GM19397 (cell line): ENCODE measurements at regions not wholly inside any gene's neighbourhood (a gene's known extent, or its start where the extent isn't known, plus 50 kb on each side); places are given as distances from the start of the nearest gene placed in this dataset.

Experiments used
- ATAC-seq: cut with Tn5 transposase; IDR thresholded peaks from one replicate; pipeline ENCODE4 v1.9.1; 2021; ENCODE audit warnings: mild to moderate bottlenecking, moderate library complexity; ENCODE audit not compliant: unreplicated experiment

- ATAC-seq, result no peak
Measured at GRCh38 chr5:3654515-3654914, 58.9 kb downstream of the IRX1 start.

- no peak for ATAC-seq
Measured at GRCh38 chr5:3656803-3657202, 61.2 kb downstream of the IRX1 start.

- no peak for ATAC-seq
Measured at GRCh38 chr5:3657364-3658022, 61.9 kb downstream of the IRX1 start.

GRCh38 chr5:3658929-3659328 is 63.3 kb downstream of the IRX1 start:
- no peak for ATAC-seq

- no peak for ATAC-seq
Measured at GRCh38 chr5:3659907-3660306, 64.3 kb downstream of the IRX1 start.

GRCh38 chr5:3660630-3661029 is 65.0 kb downstream of the IRX1 start:
- ATAC-seq, result no peak

GRCh38 chr5:3661755-3662296 is 66.2 kb downstream of the IRX1 start:
- no peak for ATAC-seq

- no peak for ATAC-seq
Measured at GRCh38 chr5:3662344-3662743, 66.7 kb downstream of the IRX1 start.

GRCh38 chr5:3671337-3671736 is 75.7 kb downstream of the IRX1 start:
- ATAC-seq, result no peak

GRCh38 chr5:3678801-3679200 is 83.2 kb downstream of the IRX1 start:
- ATAC-seq, result no peak

- ATAC-seq, result no peak
Measured at GRCh38 chr5:3680821-3681220, 85.2 kb downstream of the IRX1 start.

- ATAC-seq, result no peak
Measured at GRCh38 chr5:3684118-3684517, 88.5 kb downstream of the IRX1 start.

- no peak for ATAC-seq
Measured at GRCh38 chr5:3684771-3685354, 89.2 kb downstream of the IRX1 start.

- no peak for ATAC-seq
Measured at GRCh38 chr5:3694819-3695218, 99.2 kb downstream of the IRX1 start.

GRCh38 chr5:3695818-3696217 is 100.2 kb downstream of the IRX1 start:
- no peak for ATAC-seq

GRCh38 chr5:3698412-3698811 is 102.8 kb downstream of the IRX1 start:
- no peak for ATAC-seq

- ATAC-seq, result no peak
Measured at GRCh38 chr5:3701694-3702093, 106.1 kb downstream of the IRX1 start.

- no peak for ATAC-seq
Measured at GRCh38 chr5:3704661-3705060, 109.0 kb downstream of the IRX1 start.

GRCh38 chr5:3709068-3709716 is 113.6 kb downstream of the IRX1 start:
- no peak for ATAC-seq

- ATAC-seq, result no peak
Measured at GRCh38 chr5:3709717-3710348, 114.2 kb downstream of the IRX1 start.

- ATAC-seq, result no peak
Measured at GRCh38 chr5:3715062-3715461, 119.4 kb downstream of the IRX1 start.

- ATAC-seq, result no peak
Measured at GRCh38 chr5:3729631-3730030, 134.0 kb downstream of the IRX1 start.
